HG03571 (cell line): ENCODE measurements at regions not wholly inside any gene's neighbourhood (a gene's known extent, or its start where the extent isn't known, plus 50 kb on each side); places are given as distances from the start of the nearest gene placed in this dataset.
"Not testable (repeated sequence)": the region's sequence is repeated elsewhere in the genome, so short reads cannot be mapped to it uniquely, and the experiment has no call there.

Experiments
- ATAC-seq: cut with Tn5 transposase; IDR thresholded peaks from one replicate; pipeline ENCODE4 v1.9.1; 2021; ENCODE audit not compliant: unreplicated experiment

DNA sequence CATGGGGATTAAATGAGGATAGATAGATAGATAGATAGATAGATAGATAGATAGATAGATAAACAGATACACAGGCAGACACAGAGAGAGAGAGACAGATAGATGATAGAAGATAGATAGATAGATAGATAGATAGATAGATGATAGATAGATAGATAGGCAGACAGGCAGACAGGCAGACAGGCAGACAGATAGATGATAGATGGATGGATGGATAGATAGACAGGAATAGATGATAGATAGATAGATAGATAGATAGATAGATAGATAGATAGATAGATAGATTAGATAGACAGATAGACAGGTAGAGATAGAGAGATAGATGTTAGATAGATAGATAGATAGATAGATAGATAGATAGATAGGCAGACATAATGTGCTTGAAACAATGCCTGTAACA is 137.3 kb downstream of the MED10 start:
- not testable (repeated sequence) for ATAC-seq

DNA sequence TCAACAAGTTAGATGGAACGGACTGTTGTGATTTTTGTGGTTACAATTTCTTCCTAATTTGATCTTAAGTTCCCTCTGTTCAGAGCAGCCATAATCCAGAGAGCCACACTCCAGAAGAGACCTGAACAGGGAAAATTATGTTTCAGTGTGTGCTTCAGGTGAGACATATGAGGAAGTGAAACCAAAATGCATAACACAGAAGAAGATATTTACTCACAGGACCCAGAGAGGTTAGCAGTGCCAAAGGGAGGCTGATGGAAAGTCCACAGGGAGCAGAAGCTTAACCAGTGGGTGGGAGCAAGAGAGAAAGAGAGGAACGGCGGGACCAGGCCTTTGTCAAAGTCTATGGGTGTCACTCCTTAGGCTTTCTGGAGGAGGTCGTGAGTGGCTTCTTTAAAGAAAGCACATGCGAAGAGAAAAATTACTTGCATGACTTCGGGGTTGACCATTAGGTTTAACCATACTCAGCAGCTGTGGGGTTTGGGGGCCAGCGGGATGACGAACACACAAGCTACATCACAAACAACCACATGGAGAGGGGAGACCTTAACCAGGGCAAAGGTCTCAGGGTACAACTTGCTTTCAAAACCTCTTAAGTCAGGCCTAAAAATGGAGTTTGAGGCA is 141.4 kb downstream of the MED10 start:
- ATAC-seq: no peak

DNA sequence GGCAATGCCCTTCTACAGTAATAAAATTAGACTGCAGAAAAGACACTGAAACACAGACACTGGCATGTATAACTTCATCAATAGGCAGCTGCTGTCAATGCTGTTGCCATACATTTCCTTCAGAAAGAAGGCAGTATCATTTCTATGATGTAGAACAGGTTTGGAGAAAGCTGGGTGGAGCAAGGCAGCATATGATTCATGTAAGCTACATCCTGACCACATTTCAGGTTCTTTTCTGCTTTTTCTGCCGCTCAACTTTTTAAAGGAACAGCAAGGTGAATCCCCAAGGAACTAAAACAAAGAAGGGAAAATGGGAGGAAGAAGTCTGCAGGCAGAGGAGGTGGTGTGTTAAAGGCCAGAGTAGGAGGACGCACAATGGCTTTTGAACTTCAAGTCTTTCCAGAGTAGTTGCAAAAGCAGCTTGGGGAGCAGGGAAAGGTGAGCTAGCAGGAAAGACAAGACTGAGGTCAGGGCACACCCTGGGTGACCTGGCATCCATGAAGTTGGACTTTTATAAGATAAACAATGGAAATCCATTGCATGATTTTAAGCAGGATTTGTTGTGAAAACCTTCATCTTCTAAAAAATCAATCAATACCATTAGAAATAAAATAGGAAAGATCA is 142.1 kb downstream of the MED10 start:
- ATAC-seq: no peak

DNA sequence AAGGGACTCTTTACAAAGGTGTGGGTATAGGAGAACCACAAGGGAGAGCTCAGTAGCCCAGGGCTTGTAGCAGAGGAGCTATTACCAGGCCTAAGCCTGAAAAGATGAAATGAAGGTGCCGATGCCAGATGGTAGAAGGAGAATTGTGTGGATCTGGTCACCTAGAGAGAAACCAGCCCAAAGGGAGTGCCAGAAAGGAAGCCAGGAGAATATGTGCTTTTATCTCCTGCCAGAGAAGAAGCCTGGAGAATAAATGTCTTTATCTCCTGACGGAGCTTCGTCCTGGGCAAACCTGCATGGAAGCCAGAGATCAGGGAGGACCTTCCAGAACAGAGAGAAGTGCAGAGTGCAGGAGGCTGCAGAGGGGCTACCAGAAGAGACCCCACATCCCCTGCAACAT is 142.6 kb downstream of the MED10 start:
- ATAC-seq: no peak

DNA sequence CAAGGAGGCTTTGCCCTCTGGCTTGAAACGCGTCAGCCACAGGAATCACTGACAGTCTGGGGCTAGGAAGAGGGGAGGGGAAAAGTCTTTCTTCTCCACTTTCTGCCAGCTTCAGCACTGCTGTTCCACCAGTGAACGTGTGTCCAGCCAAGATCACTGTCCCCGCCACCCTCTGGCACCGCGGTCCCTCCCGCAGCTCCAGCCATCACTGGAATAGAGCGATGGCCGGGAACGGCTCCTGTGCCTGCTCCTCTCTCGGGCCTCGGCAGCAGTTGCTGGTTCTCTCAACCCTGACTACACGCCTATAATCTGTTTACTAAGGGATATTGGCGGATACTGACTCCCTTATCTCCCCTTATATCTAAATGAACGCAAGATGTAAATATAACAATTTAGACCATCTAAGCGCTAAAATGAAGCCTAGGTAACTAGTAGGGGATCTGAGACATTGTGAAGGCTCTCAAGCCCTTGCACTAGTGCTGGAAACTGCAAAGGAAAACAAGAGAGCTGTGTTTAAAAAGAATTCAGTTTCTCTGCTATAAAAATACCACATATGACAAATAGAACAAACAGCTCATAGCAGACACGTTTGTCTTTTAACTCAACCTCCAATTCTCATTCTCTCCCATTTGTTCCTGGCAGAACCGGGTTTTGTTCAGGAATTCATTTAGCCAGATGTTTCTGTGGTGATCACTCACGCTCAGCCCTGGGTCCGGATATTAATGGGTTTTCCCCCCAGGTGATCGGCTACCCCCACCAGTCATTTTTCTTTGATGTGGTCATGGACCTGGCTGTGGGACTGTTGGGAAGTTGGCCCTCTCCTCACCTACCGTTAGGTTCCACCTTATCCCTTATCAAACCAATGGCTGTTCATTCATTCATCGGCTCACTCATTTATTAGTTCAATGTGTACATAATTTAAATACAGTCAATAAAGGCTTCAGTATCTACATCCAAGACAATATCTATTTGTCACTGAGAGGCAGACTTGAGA is 149.8 kb downstream of the MED10 start:
- no peak for ATAC-seq

DNA sequence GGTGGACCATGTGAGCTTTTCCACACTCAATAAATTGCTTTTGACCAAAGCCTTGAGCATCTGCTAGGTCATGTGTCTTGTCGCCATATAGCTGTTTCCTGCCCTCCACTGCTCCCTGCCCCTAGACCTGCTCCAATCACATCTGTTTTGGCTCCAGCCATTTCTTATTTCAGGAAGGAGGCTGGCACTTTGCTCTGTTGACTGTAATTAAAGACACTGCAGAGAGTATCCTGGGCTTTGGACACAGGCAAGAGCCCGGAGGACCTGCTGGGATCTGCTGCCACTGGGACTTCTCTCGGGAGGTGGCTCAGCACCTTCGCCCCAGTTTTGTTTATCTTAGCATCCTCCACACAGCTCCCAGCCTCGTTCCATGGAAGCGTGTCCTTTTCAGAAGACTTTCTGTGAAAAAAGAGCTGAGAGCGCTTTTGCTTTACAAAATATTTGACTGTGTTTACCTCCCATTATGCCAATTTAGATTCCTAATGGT is 153.2 kb downstream of the MED10 start:
- no peak for ATAC-seq

DNA sequence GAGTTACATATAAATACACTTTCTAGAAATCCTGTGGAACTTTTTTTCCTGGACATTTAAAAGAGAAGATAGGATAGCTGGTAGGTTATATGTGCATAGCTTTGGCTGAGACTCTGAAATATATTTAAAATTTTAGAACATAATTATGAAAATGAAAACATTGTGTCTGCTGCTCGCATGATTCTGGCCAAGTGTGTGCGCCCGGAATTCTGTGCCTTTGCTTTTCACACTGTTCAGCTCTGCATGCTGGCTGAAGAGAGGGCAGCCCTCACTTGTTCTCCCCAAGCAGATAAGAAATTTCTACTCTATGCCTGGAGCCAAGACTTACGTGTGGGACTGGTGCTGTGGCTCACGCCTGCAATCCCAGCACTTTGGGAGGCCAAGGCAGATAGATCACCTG is 153.9 kb downstream of the MED10 start:
- ATAC-seq: no peak

DNA sequence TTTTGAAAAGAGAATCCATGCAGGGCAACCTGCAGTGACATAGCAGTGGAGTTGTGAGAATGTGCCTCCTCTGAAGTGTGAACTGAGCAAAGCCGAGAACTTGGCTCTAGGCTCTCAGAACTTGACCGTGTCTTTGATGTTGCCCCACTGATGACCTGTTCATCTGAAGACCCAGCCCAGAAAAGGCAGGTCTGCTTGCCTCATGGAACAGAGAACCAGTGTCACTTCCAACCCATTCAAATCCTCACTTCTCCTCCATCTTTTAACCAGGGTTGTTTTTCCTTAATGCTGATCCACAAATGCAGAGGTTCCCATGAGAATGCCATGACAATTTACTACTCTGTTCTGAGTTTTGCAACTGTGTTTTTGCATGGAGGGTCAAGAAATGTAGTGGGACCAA is 155.4 kb downstream of the MED10 start:
- no peak for ATAC-seq

DNA sequence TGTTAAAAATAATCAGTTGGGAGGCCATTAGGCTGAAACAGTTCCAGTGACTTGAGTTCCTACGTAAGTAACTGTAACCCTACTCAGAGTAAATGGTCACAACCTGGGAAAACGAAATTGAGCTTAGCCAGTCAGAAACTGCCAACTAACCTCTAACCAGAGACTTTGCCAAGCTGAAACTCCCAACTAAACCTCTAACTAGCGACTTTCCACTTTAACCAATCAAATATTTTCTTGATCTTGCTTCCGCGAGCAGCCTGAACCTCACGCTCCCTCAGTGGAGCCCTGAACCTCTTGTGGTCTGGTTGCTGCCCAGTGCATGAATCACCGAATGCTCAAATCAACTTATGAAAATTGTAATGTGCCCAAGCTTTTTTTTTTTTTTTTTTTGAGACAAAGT is 156.2 kb downstream of the MED10 start:
- ATAC-seq: no peak

DNA sequence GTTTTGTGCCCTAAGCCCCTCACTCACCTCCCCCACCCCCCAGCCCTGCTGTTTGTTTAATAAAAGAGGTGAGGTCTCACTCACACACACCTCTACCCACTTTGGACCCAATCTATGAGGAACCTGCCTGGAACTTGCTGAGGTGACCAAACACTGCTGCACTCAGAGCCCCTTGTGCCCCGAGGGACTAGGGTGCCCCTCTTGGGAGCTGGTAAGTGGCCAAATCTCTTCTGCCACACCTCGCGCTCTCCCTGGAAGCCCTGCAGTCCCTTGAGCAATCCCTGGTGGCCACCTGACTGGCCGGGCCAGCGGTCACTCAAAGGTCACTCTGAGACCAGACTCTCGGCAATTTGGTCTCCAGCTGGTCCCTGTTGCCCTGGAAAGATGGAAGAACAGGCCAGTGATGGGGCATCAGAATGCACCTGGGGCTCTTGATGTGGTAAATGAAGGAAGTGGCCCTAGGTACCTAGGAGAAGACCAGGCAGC is 157.2 kb downstream of the MED10 start:
- no peak for ATAC-seq

DNA sequence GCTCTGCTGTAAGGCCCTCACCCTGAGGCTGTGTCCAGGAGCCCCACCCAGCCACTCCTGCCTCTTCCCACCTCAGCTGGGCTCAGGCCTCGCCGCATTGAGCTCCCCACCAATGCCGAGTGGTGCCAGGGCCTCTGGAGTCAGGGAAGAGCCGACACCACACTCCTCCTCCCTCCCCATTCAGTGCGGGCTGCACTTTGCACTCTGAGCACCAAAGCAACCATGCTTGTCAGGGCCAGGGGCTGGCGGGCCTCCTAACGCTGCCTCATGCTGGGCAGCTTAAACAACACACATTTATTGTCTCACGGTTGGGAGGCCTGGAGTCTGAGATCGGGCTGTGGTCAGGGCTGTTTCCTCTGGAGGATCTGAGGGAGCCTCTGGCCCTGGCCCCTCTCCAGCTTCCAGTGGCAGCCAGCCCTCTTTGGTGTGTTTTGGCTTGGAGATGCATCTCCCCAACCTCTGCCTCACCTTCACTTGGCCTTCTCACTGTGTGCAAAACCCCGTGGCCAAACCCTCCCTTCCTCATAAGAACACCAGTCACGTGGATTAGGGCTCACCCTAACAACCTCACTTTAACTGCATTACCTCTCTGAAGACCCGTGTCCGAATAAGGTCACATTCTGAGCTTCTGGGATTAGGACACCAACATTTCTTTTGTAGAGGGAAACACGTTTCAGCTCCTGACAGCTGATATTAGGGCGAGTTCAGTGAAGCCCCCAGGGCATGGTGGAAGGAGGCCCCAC is 157.8 kb downstream of the MED10 start:
- no peak for ATAC-seq

DNA sequence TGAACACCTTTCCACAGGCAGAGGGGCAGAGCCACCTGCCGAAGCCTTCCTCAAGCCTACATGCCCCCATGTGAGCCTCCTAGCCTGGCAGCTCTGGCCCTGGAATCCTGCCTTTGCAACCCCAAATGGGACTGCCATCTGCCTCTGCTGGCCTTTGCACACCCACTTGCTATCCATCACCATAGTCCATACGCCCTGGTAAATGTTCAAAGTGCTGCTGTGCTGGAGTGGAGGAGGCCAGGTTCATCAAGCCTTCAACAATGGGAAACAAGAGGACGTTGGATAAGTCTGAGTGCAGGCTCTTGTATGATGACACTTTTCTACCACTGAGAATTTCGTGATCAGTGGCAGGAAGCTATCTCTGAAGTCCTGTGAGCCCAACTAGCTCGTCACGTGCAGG is 159.8 kb downstream of the MED10 start:
- ATAC-seq: no peak

DNA sequence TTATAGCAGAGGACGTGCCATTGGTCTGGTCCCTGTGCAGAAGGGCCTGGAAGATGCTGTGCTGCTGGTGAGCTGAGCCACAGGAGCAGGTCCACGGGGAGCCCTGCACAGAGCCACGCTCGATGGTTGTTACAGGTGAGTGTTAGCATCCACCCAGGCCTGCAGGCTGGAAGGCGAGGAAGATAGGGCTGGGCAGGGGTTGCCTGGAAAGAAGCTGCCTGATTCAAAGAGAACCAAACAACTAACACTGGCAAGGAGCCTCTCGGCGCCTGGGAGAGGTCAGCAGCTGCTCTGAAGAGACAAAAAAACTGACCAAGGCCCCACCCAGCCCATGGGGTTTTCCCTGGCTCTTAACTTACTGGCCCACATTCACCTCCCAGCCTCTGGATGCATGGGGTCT is 160.2 kb downstream of the MED10 start:
- ATAC-seq: no peak

DNA sequence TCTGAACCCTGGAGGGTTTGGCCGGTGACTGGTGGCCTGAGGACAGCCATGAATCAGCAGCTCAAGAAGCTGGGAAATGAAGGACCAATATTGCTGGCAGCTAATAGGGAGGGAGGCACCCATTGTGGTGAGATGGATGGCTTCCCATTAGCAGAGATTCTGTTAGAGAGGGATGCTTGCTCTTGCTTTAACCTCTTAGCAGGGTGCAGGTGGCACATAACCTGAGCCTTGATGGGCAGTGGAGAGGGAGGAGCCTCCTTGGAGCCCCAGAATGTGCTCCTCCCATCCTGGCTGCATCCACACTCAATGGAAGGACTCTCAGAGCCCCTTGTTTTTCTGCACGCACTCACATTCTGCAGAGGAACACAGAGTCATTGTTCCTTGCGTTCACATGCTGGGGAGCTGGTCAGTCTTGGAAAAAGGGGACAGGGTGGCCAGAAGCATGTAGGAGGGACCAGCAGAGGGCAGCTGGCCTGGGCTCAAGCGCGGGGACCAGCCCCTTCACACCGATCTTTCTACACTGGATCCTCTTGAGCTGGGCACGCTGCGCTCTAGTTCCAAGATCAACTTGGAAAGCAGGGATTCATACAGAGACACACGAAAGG is 161.8 kb downstream of the MED10 start:
- no peak for ATAC-seq

DNA sequence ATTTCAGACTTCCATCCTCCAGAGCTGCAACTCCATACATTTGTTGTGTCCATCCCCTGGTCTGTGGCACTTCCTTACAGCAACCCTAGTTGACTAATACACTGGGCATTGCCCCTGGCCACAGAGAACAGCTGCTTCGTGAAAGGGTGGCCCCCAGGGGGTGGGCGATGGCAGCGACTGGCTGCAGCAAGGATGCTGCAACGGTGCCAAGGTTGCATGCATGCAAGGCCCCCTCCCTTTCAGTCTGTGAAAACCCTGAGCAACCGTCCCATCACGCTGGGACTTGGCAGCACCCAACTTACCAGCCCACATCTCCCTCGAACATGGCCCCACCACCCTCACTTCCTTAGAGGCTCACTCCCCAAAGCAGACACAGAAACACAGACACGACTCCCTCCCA is 162.5 kb downstream of the MED10 start:
- ATAC-seq: no peak

DNA sequence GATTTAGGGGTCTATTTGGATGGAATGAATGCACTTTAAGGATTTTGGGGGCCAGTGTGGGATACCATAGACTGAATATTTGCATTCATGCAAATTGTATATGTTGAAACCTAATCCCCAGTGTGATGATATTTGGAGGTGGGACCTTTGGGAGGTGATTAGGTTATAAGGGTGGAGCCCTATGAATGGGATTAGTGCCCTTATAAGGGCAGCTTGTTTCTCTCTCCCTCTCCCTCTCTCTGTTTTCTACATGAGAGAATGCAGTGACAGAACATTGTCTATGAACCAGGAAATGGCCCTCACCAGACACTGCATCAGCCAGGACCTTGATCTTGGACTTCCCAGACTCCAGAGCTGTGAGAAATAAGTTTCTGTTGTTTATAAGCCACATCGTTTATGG is 166.1 kb downstream of the MED10 start:
- no peak for ATAC-seq

DNA sequence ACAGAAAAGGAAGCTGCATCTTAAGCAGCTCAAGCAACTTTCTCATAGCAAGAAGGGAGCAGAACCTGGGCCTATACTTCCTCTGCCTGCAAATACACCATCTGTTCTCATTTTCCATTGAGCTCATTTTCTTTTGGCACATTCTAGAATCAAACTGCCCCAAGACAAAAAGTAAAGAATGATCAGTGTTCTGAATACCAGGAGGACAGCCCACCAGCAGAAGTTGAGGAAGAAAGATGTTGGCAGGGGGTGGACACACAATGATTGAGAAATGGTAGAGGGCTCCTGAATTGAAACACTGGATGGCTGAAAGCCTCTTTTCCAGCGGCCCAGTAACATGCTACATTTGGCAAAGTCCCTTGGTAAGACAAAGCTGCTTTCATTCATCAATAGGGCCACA is 171.8 kb downstream of the MED10 start:
- ATAC-seq: no peak

DNA sequence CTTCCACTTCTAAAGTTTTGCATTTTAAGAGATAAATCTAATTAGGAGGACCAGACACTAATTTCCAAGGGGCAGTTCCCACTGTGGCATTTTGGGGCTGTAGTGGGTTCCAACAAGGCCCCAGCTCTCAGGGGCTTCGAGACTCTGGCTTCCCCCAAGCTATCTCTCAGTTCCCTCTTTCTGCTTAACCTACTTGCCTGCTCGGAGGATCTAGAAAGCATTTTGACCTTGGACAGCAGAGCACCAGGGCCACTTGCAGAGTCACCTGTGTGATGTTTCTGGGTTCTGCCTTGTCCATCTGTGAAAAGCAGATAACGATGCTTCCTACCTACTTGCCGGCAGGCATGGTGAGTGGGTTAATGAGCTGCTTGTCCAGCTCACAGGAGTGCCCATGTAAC is 175.4 kb downstream of the MED10 start:
- no peak for ATAC-seq

DNA sequence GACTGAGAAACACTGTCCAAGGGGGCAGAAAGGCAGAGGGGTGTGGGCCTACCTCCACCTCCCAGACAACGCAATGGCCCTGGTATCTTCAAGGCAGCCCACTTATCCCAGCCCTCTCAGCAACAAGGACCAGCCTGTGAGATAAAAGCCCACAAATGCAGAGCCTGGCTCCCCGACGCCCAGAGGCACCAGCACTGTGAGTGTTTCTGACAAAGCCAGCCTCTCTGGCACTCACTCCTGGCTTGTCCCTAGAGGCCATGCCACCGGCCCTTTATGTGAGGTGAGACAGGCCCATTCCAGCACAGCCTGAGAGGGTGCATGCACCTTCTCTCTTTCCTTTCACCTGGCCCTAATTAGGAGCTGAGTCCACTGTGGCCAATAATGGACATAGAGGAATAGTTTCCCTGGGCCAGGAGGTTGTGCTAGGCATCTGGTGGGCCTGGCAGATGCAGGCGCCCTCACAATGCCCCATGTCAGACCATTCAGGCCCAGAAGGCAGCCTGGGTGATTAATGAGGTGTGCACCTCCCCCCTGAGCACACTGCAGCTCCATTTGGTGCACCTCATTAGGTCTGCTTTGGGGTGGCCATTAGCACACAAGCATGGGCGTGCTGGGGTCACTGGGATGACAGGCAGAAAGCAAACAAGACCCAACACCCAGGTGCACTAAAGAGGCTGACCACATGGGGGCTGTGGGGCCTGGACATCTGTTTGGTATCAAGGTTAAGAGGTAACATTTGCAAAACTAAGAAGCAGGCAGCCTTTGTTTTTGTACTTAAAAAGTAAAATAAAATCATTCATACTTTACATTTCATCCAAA is 176.0 kb downstream of the MED10 start:
- no peak for ATAC-seq

DNA sequence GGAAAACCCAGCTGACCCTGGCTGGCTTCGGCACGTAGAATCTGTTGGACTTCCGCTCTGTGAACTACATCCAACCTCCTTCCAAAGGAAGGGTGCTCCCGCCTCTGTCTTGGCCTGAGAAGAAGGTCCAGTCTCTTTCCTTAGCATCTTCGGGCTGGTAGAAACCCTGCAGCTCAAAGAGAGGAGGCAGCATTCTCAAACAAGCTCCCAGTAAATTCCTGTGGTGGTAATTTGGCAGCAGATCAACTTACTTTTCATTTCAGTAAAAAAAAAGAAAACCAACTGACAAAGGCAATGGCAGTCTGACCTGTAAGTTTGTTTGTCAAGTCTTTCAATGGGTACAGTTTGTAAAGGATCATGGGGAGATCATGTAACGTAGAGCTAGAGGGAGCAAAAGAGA is 176.7 kb downstream of the MED10 start:
- ATAC-seq: no peak
